GM23338 (cell line): ENCODE measurements at regions not wholly inside any gene's neighbourhood (a gene's known extent, or its start where the extent isn't known, plus 50 kb on each side); places are given as distances from the start of the nearest gene placed in this dataset.

Experiments
- ATAC-seq: fragments of 200-7000 bp; cut with Tn5 transposase; 3 replicates; pipeline ENCODE4 v1.9.1; 2020
- DNase-seq: peaks from one replicate; pipeline ENCODE4 v3.0.0-alpha.2; 2015; ENCODE audit warnings: low spot score
- H2AFZ ChIP-seq: fragments of 200-600 bp; sonication (generic); 2 replicates; pipeline ENCODE4 v1.8.0; 2016; ENCODE audit warnings: antibody characterized with exemption, mild to moderate bottlenecking, moderate library complexity
- H3F3A ChIP-seq: fragments of 200-600 bp; sonication (generic); replicated peaks from 2 replicates; pipeline ENCODE4 v1.8.0; 2017; ENCODE audit warnings: antibody characterized with exemption, mixed run types, low read depth
- H3K27ac ChIP-seq: fragments of 200-600 bp; sonication (generic); 2 replicates; pipeline ENCODE4 v1.6.1; 2016; ENCODE audit warnings: low read depth
- H3K27me3 ChIP-seq: fragments of 200-600 bp; sonication (generic); 2 replicates; pipeline ENCODE4 v1.8.0; 2016; ENCODE audit warnings: mild to moderate bottlenecking, mixed run types, moderate library complexity; ENCODE audit not compliant: insufficient read depth
- H3K36me3 ChIP-seq: fragments of 200-600 bp; sonication (generic); 2 replicates; pipeline ENCODE4 v1.8.0; 2016; ENCODE audit warnings: mild to moderate bottlenecking; ENCODE audit not compliant: insufficient read depth
- H3K4me1 ChIP-seq: fragments of 200-600 bp; sonication (generic); 2 replicates; pipeline ENCODE4 v1.8.0; 2016; ENCODE audit warnings: mild to moderate bottlenecking, moderate library complexity; ENCODE audit not compliant: insufficient read depth
- H3K4me2 ChIP-seq: fragments of 200-600 bp; sonication (generic); 2 replicates; pipeline ENCODE4 v1.7.1; 2017; ENCODE audit warnings: mixed run types
- H3K4me3 ChIP-seq: fragments of 200-600 bp; sonication (generic); 2 replicates; pipeline ENCODE4 v1.6.1; 2016; ENCODE audit warnings: mixed run types
- H3K79me2 ChIP-seq: fragments of 200-600 bp; sonication (generic); replicated peaks from 2 replicates; pipeline ENCODE4 v1.8.0; 2017; ENCODE audit warnings: mild to moderate bottlenecking; ENCODE audit not compliant: insufficient read depth
- H3K9me2 ChIP-seq: fragments of 200-600 bp; sonication (generic); 2 replicates; pipeline ENCODE4 v1.8.0; 2017; ENCODE audit not compliant: insufficient read depth
- H4K20me1 ChIP-seq: fragments of 200-600 bp; sonication (generic); replicated peaks from 2 replicates; pipeline ENCODE4 v1.8.0; 2017; ENCODE audit warnings: mild to moderate bottlenecking; ENCODE audit not compliant: insufficient read depth
- H3K27ac Mint-ChIP-seq: 2 replicates; pipeline ENCODE4 v1.8.0; 2020; ENCODE audit warnings: inconsistent platforms, mild to moderate bottlenecking, moderate library complexity, mixed read lengths
- H3K27me3 Mint-ChIP-seq: 3 replicates; pipeline ENCODE4 v1.8.0; 2022; ENCODE audit warnings: low read depth, mild to moderate bottlenecking, moderate library complexity, mixed read lengths, inconsistent platforms; ENCODE audit not compliant: insufficient read depth, poor library complexity
- H3K36me3 Mint-ChIP-seq: 3 replicates; pipeline ENCODE4 v1.8.0; 2021; ENCODE audit warnings: low read depth, mild to moderate bottlenecking, inconsistent platforms, moderate library complexity, mixed read lengths
- H3K4me1 Mint-ChIP-seq: 3 replicates; pipeline ENCODE4 v1.8.0; 2020; ENCODE audit warnings: mild to moderate bottlenecking, inconsistent platforms, mixed read lengths
- H3K4me3 Mint-ChIP-seq: 3 replicates; pipeline ENCODE4 v1.8.0; 2021; ENCODE audit warnings: moderate library complexity, mild to moderate bottlenecking, inconsistent platforms, mixed read lengths
- H3K9me3 Mint-ChIP-seq: 3 replicates; pipeline ENCODE4 v1.8.0; 2020; ENCODE audit warnings: moderate library complexity, mild to moderate bottlenecking, inconsistent platforms, mixed read lengths
- CREB1 ChIP-seq: fragments of 250-450 bp; sonication (Bioruptor Pico); IDR thresholded peaks from 2 replicates; pipeline ENCODE4 v1.5.0; 2020; ENCODE audit warnings: low read depth, mild to moderate bottlenecking, moderate library complexity
- EZH2 ChIP-seq: fragments of 200-600 bp; sonication (generic); IDR thresholded peaks from one replicate; pipeline ENCODE4 v1.8.0; 2017; ENCODE audit warnings: antibody characterized with exemption, mild to moderate bottlenecking, low read depth; ENCODE audit not compliant: unreplicated experiment
- EZH2phosphoT487 ChIP-seq: fragments of 200-600 bp; sonication (generic); IDR thresholded peaks from one replicate; pipeline ENCODE4 v1.8.1; 2018; ENCODE audit warnings: antibody characterized with exemption; ENCODE audit not compliant: unreplicated experiment
- JUNB ChIP-seq: IDR thresholded peaks from one replicate; pipeline ENCODE4 v1.6.1; 2016; ENCODE audit warnings: antibody characterized with exemption; ENCODE audit not compliant: unreplicated experiment
- NANOG ChIP-seq: IDR thresholded peaks from 2 replicates; pipeline ENCODE4 v1.6.1; 2016; ENCODE audit warnings: antibody characterized with exemption, borderline replicate concordance
- POLR2AphosphoS5 ChIP-seq: IDR thresholded peaks from 2 replicates; pipeline ENCODE4 v1.6.1; 2016; ENCODE audit warnings: antibody characterized with exemption, low read depth
- STAT1 ChIP-seq: IDR thresholded peaks from one replicate; pipeline ENCODE4 v1.6.1; 2016; ENCODE audit warnings: antibody characterized with exemption; ENCODE audit not compliant: unreplicated experiment
- ZNF114 ChIP-seq: fragments of 250-450 bp; sonication (Bioruptor Pico); IDR thresholded peaks from 2 replicates; pipeline ENCODE4 v1.5.0; 2020; ENCODE audit warnings: mild to moderate bottlenecking, moderate library complexity
- ZNF331 ChIP-seq: fragments of 250-450 bp; sonication (Bioruptor Pico); IDR thresholded peaks from 2 replicates; pipeline ENCODE4 v1.5.0; 2020; ENCODE audit warnings: low read depth, mild to moderate bottlenecking, moderate library complexity
- ZNF462 ChIP-seq: fragments of 250-450 bp; sonication (Bioruptor Pico); IDR thresholded peaks from 2 replicates; pipeline ENCODE4 v1.5.0; 2020; ENCODE audit warnings: mild to moderate bottlenecking, moderate library complexity
- TF ChIP-seq, protein P1 (sequence below), 2 experiments: fragments of 200-600 bp in 1 of 2; sonication (generic) in 1 of 2; conservative IDR thresholded peaks; 2 replicates each; pipeline versions ENCODE4 v1.5.1 to v1.6.1; 2016 to 2017; ENCODE audit warnings: antibody characterized with exemption in 2 of 2, low read depth in 2 of 2, mild to moderate bottlenecking in 2 of 2, moderate library complexity in 1 of 2
- TF ChIP-seq, protein P2 (sequence below): IDR thresholded peaks from one replicate; pipeline ENCODE4 v1.6.1; 2018; ENCODE audit warnings: antibody characterized with exemption; ENCODE audit not compliant: unreplicated experiment
- TF ChIP-seq, protein P3 (sequence below): IDR thresholded peaks from 2 replicates; pipeline ENCODE4 v1.6.1; 2016; ENCODE audit warnings: antibody characterized with exemption

- no peaks in the 10 kb centered on the region for H4K20me1 ChIP-seq
- no peaks in the 10 kb centered on the region; the same call in 2 of the 3 replicates for H3K9me3 Mint-ChIP-seq
- TF ChIP-seq, protein P1, sequence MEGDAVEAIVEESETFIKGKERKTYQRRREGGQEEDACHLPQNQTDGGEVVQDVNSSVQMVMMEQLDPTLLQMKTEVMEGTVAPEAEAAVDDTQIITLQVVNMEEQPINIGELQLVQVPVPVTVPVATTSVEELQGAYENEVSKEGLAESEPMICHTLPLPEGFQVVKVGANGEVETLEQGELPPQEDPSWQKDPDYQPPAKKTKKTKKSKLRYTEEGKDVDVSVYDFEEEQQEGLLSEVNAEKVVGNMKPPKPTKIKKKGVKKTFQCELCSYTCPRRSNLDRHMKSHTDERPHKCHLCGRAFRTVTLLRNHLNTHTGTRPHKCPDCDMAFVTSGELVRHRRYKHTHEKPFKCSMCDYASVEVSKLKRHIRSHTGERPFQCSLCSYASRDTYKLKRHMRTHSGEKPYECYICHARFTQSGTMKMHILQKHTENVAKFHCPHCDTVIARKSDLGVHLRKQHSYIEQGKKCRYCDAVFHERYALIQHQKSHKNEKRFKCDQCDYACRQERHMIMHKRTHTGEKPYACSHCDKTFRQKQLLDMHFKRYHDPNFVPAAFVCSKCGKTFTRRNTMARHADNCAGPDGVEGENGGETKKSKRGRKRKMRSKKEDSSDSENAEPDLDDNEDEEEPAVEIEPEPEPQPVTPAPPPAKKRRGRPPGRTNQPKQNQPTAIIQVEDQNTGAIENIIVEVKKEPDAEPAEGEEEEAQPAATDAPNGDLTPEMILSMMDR (conservative IDR thresholded peaks at IDR 0.05; ENCODE audit: low read depth in 2 of 2), result no peak
- TF ChIP-seq CREB1 (no peak), STAT1 (no peak), JUNB (no peak), NANOG (no peak), ZNF331 (CRISPR knock-in tag) (no peak), EZH2phosphoT487 (no peak), ZNF114 (CRISPR knock-in tag) (no peak), POLR2AphosphoS5 (no peak), EZH2 (no peak), ZNF462 (CRISPR knock-in tag) (no peak)
- TF ChIP-seq, protein P2, sequence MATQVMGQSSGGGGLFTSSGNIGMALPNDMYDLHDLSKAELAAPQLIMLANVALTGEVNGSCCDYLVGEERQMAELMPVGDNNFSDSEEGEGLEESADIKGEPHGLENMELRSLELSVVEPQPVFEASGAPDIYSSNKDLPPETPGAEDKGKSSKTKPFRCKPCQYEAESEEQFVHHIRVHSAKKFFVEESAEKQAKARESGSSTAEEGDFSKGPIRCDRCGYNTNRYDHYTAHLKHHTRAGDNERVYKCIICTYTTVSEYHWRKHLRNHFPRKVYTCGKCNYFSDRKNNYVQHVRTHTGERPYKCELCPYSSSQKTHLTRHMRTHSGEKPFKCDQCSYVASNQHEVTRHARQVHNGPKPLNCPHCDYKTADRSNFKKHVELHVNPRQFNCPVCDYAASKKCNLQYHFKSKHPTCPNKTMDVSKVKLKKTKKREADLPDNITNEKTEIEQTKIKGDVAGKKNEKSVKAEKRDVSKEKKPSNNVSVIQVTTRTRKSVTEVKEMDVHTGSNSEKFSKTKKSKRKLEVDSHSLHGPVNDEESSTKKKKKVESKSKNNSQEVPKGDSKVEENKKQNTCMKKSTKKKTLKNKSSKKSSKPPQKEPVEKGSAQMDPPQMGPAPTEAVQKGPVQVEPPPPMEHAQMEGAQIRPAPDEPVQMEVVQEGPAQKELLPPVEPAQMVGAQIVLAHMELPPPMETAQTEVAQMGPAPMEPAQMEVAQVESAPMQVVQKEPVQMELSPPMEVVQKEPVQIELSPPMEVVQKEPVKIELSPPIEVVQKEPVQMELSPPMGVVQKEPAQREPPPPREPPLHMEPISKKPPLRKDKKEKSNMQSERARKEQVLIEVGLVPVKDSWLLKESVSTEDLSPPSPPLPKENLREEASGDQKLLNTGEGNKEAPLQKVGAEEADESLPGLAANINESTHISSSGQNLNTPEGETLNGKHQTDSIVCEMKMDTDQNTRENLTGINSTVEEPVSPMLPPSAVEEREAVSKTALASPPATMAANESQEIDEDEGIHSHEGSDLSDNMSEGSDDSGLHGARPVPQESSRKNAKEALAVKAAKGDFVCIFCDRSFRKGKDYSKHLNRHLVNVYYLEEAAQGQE, result no peak
- TF ChIP-seq, protein P3, sequence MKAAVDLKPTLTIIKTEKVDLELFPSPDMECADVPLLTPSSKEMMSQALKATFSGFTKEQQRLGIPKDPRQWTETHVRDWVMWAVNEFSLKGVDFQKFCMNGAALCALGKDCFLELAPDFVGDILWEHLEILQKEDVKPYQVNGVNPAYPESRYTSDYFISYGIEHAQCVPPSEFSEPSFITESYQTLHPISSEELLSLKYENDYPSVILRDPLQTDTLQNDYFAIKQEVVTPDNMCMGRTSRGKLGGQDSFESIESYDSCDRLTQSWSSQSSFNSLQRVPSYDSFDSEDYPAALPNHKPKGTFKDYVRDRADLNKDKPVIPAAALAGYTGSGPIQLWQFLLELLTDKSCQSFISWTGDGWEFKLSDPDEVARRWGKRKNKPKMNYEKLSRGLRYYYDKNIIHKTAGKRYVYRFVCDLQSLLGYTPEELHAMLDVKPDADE, result no peak
- H3K9me2 ChIP-seq, result peaks cover 5% of the 10 kb centered on the region; the same call in 1 of the 2 replicates
- no peak for ATAC-seq
- no peak for DNase-seq
- no peak overlapping the region for H3K27ac Mint-ChIP-seq
- H3K27me3 ChIP-seq, result no peaks in the 10 kb centered on the region
- no peaks in the 10 kb centered on the region for H3K79me2 ChIP-seq
- H3K4me3 ChIP-seq, result no peak overlapping the region
- H3K36me3 Mint-ChIP-seq, result no peaks in the 10 kb centered on the region
- H3K4me1 Mint-ChIP-seq, result peaks cover 11% of the 10 kb centered on the region
- H3K4me1 ChIP-seq, result peaks cover 10% of the 10 kb centered on the region
- H3K27ac ChIP-seq, result no peak overlapping the region
- H3F3A ChIP-seq, result no peaks in the 10 kb centered on the region
- no peak overlapping the region for H2AFZ ChIP-seq
- no peak overlapping the region for H3K4me2 ChIP-seq
- no peak overlapping the region for H3K4me3 Mint-ChIP-seq
- H3K27me3 Mint-ChIP-seq, result no peaks in the 10 kb centered on the region
- H3K36me3 ChIP-seq, result no peaks in the 10 kb centered on the region
Measured at GRCh38 chr18:54090856-54091255, 133.6 kb downstream of the MBD2 start.
